ENCODE measurements at regions not wholly inside any gene's neighbourhood (a gene's known extent, or its start where the extent isn't known, plus 50 kb on each side); places are given as distances from the start of the nearest gene placed in this dataset.

DNA sequence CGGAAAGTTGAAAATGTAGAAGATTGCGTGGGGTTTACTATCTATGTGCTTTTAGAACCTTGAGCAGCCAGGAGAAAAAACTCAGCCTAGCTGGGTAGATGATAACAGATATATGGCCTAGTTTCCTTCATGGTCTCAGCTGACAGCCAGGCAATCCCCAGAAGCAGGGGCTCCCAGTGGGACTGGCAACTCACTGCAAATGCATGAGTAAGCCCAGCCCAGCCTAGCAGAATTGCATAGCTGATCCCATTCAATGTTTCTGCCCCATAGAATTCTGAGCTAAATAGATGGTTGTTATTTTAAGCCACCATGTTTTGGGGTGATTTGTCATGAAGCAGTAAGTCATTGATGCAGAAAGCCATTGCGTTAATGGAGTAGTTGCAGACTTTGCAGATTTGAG is 108.5 kb downstream of the ERCC5 start:
- peaks cover 0 to 2% of the 10 kb centered on the region in 2 donors for H3K4me1 Mint-ChIP-seq
- ATAC-seq (replicated peaks) (no peak), DNase-seq (no peak)
- no peak overlapping the region for H3K4me3 Mint-ChIP-seq
- H3K36me3 Mint-ChIP-seq: no peaks in the 10 kb centered on the region
- H3K27me3 Mint-ChIP-seq: no peaks in the 10 kb centered on the region
- H3K27ac Mint-ChIP-seq: no peak overlapping the region
- H3K9me3 Mint-ChIP-seq: no peaks in the 10 kb centered on the region

DNA sequence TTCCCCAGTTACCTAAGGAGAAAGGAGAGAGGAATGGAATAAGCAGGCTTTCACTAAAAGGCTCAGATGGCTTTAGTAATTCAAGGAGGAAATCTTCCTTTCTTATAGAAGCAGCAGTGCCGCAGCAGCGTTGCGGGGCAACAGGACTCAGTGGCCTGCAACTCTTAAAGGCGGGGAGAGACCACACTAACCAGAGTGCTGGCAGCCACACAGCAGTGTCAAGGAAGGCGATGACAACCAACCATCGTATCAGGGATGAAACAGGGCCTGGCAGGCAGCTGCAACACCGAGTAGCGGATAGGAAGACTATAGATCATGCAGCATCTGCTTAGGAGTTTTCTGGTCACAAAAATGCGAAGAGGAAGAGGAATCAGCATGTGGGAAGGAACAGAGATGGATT is 106.0 kb downstream of the ERCC5 start:
- Mint-ChIP-seq H3K27ac (no peak overlapping the region), H3K4me1 (peaks cover 0 to 2% of the 10 kb centered on the region in 2 donors), H3K36me3 (no peaks in the 10 kb centered on the region), H3K9me3 (no peaks in the 10 kb centered on the region), H3K27me3 (no peaks in the 10 kb centered on the region), H3K4me3 (no peak overlapping the region)
- ATAC-seq (replicated peaks) (no peak), DNase-seq (no peak)

DNA sequence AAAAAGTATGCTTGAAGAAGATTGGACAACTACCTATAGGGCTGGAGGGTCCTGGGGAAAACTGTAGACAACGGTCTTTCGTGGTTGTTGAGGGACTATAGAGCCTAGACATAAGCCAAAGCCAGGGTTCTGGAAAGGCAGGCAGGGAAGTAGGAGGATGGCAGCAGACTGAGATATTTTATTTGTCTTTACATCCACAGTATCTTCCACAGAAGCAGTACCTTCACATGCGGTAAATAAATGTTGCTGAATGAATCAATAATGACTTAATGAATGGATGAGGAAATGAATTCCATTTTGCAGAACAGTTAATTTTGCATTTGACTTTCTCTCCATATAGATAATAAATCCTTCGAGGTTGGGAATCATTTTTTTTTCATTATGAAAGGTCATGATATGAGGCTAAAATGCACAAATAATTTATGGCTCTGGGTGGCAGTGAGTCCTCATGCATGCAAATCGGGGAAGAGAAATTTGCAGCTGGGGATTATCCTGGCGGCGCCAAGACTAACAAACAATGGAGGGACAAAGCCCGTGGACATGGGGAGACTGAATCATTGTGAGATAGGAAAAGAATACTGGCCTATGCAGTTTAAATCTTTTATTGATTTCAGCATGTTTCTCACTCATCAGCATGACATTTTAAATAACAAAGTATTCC is 102.0 kb downstream of the ERCC5 start:
- H3K9me3 Mint-ChIP-seq: peaks cover 2 to 3% of the 10 kb centered on the region in 2 donors
- DNase-seq (no peak), ATAC-seq (replicated peaks) (no peak)
- H3K36me3 Mint-ChIP-seq: no peaks in the 10 kb centered on the region
- no peaks in the 10 kb centered on the region for H3K27me3 Mint-ChIP-seq
- H3K4me1 Mint-ChIP-seq: no peaks in the 10 kb centered on the region
- H3K27ac Mint-ChIP-seq: no peak overlapping the region
- H3K4me3 Mint-ChIP-seq: no peak overlapping the region

- Mint-ChIP-seq H3K9me3 (peaks cover 3 to 7% of the 10 kb centered on the region in 2 donors), H3K27ac (no peak overlapping the region), H3K4me3 (no peak overlapping the region), H3K36me3 (no peaks in the 10 kb centered on the region), H3K27me3 (peaks cover 0 to 4% of the 10 kb centered on the region in 2 donors), H3K4me1 (no peaks in the 10 kb centered on the region)
- DNase-seq: no peak
- no peak for ATAC-seq (replicated peaks)
Observed at GRCh38 chr13:102945886-102946285, 100.1 kb downstream of the ERCC5 start.

GRCh38 chr13:102945324-102945815 is 99.5 kb downstream of the ERCC5 start:
- H3K27ac Mint-ChIP-seq: no peak overlapping the region
- no peaks in the 10 kb centered on the region for H3K4me1 Mint-ChIP-seq
- ATAC-seq (replicated peaks) (no peak), DNase-seq (no peak)
- peaks cover 3 to 7% of the 10 kb centered on the region in 2 donors for H3K9me3 Mint-ChIP-seq
- H3K36me3 Mint-ChIP-seq: peaks cover 0 to under 1% of the 10 kb centered on the region in 2 donors
- peaks cover 0 to 4% of the 10 kb centered on the region in 2 donors for H3K27me3 Mint-ChIP-seq
- no peak overlapping the region for H3K4me3 Mint-ChIP-seq

DNA sequence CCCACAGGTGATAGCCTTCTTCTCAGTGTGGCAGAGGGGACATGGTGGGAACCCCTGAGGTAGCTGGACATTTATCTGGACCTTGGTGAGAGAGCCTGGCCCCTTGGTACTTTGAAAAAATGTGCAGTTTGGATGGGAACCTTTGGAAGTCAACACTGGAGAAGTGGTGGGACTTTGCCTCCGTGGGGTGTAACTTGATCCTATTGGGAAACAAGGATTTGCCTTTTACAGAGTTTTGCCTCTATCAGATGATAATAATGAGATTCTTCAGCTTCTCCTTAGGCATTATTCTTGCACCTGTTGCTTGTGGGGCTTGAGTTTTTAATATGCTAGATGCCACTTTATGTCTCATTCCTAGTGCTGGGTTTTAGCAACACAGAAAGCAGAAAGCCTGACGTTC is 99.0 kb downstream of the ERCC5 start:
- Mint-ChIP-seq H3K27ac (no peak overlapping the region), H3K4me3 (no peak overlapping the region), H3K36me3 (peaks cover 0 to 4% of the 10 kb centered on the region in 2 donors), H3K4me1 (no peaks in the 10 kb centered on the region), H3K27me3 (peaks cover 0 to 8% of the 10 kb centered on the region in 2 donors), H3K9me3 (peaks cover 7 to 11% of the 10 kb centered on the region in 2 donors)
- DNase-seq: no peak
- no peak for ATAC-seq (replicated peaks)

DNA sequence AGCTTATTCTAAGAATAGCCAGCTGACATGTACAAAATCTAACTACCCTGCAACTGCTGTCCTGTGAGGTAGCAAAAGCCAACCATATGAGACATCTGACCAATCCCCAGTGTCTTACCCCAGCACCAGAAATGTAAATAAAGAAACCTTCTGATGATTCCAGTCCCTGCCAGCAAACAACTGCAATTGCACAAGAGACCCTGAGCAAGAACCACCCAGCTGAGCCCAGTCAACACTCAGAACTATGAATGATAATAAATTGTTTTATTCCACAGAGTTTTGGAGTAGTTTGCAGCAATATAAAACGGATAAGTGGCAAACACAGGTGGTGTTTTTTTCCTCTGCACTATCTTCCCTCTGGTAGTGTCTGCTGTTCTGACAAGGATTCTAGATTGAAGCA is 94.9 kb downstream of the ERCC5 start:
- Mint-ChIP-seq H3K4me3 (no peak overlapping the region), H3K27ac (no peak overlapping the region), H3K9me3 (peaks cover 7 to 11% of the 10 kb centered on the region in 2 donors), H3K4me1 (peaks cover 2 to 4% of the 10 kb centered on the region in 2 donors), H3K36me3 (peaks cover 0 to 4% of the 10 kb centered on the region in 2 donors), H3K27me3 (peaks cover 0 to 8% of the 10 kb centered on the region in 2 donors)
- DNase-seq: no peak
- ATAC-seq (replicated peaks): no peak

GRCh38 chr13:102940143-102940542 is 94.3 kb downstream of the ERCC5 start:
- H3K4me3 Mint-ChIP-seq: no peak overlapping the region
- H3K4me1 Mint-ChIP-seq: peaks cover 5 to 9% of the 10 kb centered on the region in 2 donors
- H3K36me3 Mint-ChIP-seq: peaks cover 0 to 4% of the 10 kb centered on the region in 2 donors
- peaks cover 7 to 11% of the 10 kb centered on the region in 2 donors for H3K9me3 Mint-ChIP-seq
- ATAC-seq (replicated peaks): no peak
- no peak for DNase-seq
- H3K27me3 Mint-ChIP-seq: peaks cover 0 to 8% of the 10 kb centered on the region in 2 donors
- no peak overlapping the region for H3K27ac Mint-ChIP-seq

- H3K27me3 Mint-ChIP-seq: peaks cover 0 to 4% of the 10 kb centered on the region in 2 donors
- H3K36me3 Mint-ChIP-seq: peaks cover 0 to 4% of the 10 kb centered on the region in 2 donors
- H3K27ac Mint-ChIP-seq: no peak overlapping the region
- no peak for DNase-seq
- peaks cover 4 to 5% of the 10 kb centered on the region in 2 donors for H3K9me3 Mint-ChIP-seq
- no peak for ATAC-seq (replicated peaks)
- peaks cover 5 to 9% of the 10 kb centered on the region in 2 donors for H3K4me1 Mint-ChIP-seq
- no peak overlapping the region for H3K4me3 Mint-ChIP-seq
Observed at GRCh38 chr13:102935896-102936321, 90.1 kb downstream of the ERCC5 start.

GRCh38 chr13:102933523-102933922 is 87.7 kb downstream of the ERCC5 start:
- Mint-ChIP-seq H3K4me3 (no peak overlapping the region), H3K36me3 (no peaks in the 10 kb centered on the region), H3K9me3 (no peaks in the 10 kb centered on the region), H3K4me1 (peaks cover 5 to 9% of the 10 kb centered on the region in 2 donors), H3K27ac (no peak overlapping the region), H3K27me3 (no peaks in the 10 kb centered on the region)
- DNase-seq (no peak), ATAC-seq (replicated peaks) (no peak)

GRCh38 chr13:102933122-102933521 is 87.3 kb downstream of the ERCC5 start:
- H3K4me3 Mint-ChIP-seq: no peak overlapping the region
- H3K36me3 Mint-ChIP-seq: no peaks in the 10 kb centered on the region
- H3K27me3 Mint-ChIP-seq: no peaks in the 10 kb centered on the region
- H3K4me1 Mint-ChIP-seq: peaks cover 5 to 9% of the 10 kb centered on the region in 2 donors
- DNase-seq (no peak), ATAC-seq (replicated peaks) (no peak)
- no peaks in the 10 kb centered on the region for H3K9me3 Mint-ChIP-seq
- H3K27ac Mint-ChIP-seq: no peak overlapping the region

GRCh38 chr13:102932331-102932730 is 86.5 kb downstream of the ERCC5 start:
- ATAC-seq (replicated peaks) (no peak), DNase-seq (no peak)
- Mint-ChIP-seq H3K27me3 (peaks cover 4 to 7% of the 10 kb centered on the region in 2 donors), H3K4me1 (peaks cover 5 to 9% of the 10 kb centered on the region in 2 donors), H3K27ac (no peak overlapping the region), H3K4me3 (no peak overlapping the region), H3K36me3 (no peaks in the 10 kb centered on the region), H3K9me3 (peaks cover 4 to 5% of the 10 kb centered on the region in 2 donors)

- Mint-ChIP-seq H3K4me1 (peaks cover 3 to 4% of the 10 kb centered on the region in 2 donors), H3K27ac (no peak overlapping the region), H3K9me3 (peaks cover 14 to 15% of the 10 kb centered on the region in 2 donors), H3K4me3 (no peak overlapping the region), H3K36me3 (peaks cover 3 to 6% of the 10 kb centered on the region in 2 donors), H3K27me3 (peaks cover 8 to 9% of the 10 kb centered on the region in 2 donors)
- ATAC-seq (replicated peaks) (no peak), DNase-seq (no peak)
Observed at GRCh38 chr13:102930566-102930965, 84.7 kb downstream of the ERCC5 start.

- Mint-ChIP-seq H3K9me3 (peaks cover 19% of the 10 kb centered on the region in 2 donors), H3K4me1 (no peaks in the 10 kb centered on the region), H3K27ac (no peak overlapping the region), H3K4me3 (no peak overlapping the region), H3K36me3 (peaks cover 3 to 10% of the 10 kb centered on the region in 2 donors), H3K27me3 (peaks cover 8 to 9% of the 10 kb centered on the region in 2 donors)
- ATAC-seq (replicated peaks) (no peak), DNase-seq (no peak)
Observed at GRCh38 chr13:102928941-102929675, 83.3 kb downstream of the ERCC5 start.

Data from stimulated activated naive B cell treated with anti-CD40 and anti-IgM and Interleukin-4, amounts not matched to agents 10 μg/mL and 1 μg/mL and 100 μg/mL, for 72 hours (primary cell).